K562 (cell line): ENCODE measurements at regions not wholly inside any gene's neighbourhood (a gene's known extent, or its start where the extent isn't known, plus 50 kb on each side); places are given as distances from the start of the nearest gene placed in this dataset.

Experiments used
- HNRNPUL1 ChIP-seq: fragments of 200-400 bp; formaldehyde crosslinking; IDR thresholded peaks from 2 replicates; pipeline ENCODE4 v1.6.1; 2017; ENCODE audit warnings: low read length
- KHSRP ChIP-seq: fragments of 450-650 bp; IDR thresholded peaks from 2 replicates; pipeline ENCODE4 v1.6.1; 2017
- PYGO2 ChIP-seq: fragments of 450-650 bp; IDR thresholded peaks from 2 replicates; pipeline ENCODE4 v1.6.1; 2016; ENCODE audit warnings: mild to moderate bottlenecking, missing genetic modification characterization, moderate library complexity, missing compliant biosample characterization
- REST ChIP-seq, 2 experiments: fragments of 450-650 bp; formaldehyde crosslinking in 1 of 2; IDR thresholded peaks; 2 replicates each; pipeline versions ENCODE4 v1.4.0 to v1.6.1; 2014 to 2020; ENCODE audit warnings: mild to moderate bottlenecking in 2 of 2, borderline replicate concordance in 1 of 2, low read depth in 1 of 2
- TARDBP ChIP-seq: fragments of 450-650 bp; IDR thresholded peaks from 2 replicates; pipeline ENCODE4 v1.6.1; 2016
- TCFL5 ChIP-seq: fragments of 250-450 bp; sonication (Bioruptor Pico); conservative IDR thresholded peaks from 2 replicates; pipeline ENCODE4 v1.6.1; 2021; ENCODE audit warnings: mild to moderate bottlenecking, moderate library complexity, matching md5 sums
- ZHX1 ChIP-seq: fragments of 150-350 bp; conservative IDR thresholded peaks from 2 replicates; pipeline ENCODE4 v1.6.1; 2014; ENCODE audit warnings: low read length
- ZNF449 ChIP-seq: fragments of 250-450 bp; sonication (Bioruptor Pico); IDR thresholded peaks from 2 replicates; pipeline ENCODE4 v1.8.0; 2022; ENCODE audit warnings: moderate library complexity, mild to moderate bottlenecking, inconsistent platforms
- ZNF511 ChIP-seq: sonication (generic); formaldehyde crosslinking; IDR thresholded peaks from 2 replicates; pipeline ENCODE4 v1.8.0; 2022; ENCODE audit warnings: mild to moderate bottlenecking, missing genetic modification reagents
- ZNF668 ChIP-seq: fragments of 250-450 bp; sonication (Bioruptor Pico); IDR thresholded peaks from 2 replicates; pipeline ENCODE4 v1.8.0; 2022; ENCODE audit warnings: mild to moderate bottlenecking, inconsistent platforms
- ZNF766 ChIP-seq: fragments of 200-800 bp; sonication (Bioruptor generic); conservative IDR thresholded peaks from 2 replicates; pipeline ENCODE4 v1.6.1; 2016; ENCODE audit warnings: missing genetic modification characterization, missing compliant biosample characterization
- ZNF780A ChIP-seq: fragments of 250-450 bp; sonication (Bioruptor Pico); IDR thresholded peaks from 2 replicates; pipeline ENCODE4 v1.5.0; 2021; ENCODE audit warnings: mild to moderate bottlenecking

- TF ChIP-seq REST (IDR thresholded peaks at IDR 0.05; ENCODE audit: borderline replicate concordance) = no peak
- TF ChIP-seq REST (CRISPR knock-in tag; IDR thresholded peaks at IDR 0.05; ENCODE audit: low read depth) = no peak
- no peak for TF ChIP-seq ZNF449 (CRISPR knock-in tag)
- no peak for TF ChIP-seq ZNF766 (CRISPR knock-in tag)
- no peak for TF ChIP-seq ZNF668
- no peak for TF ChIP-seq PYGO2
- TF ChIP-seq KHSRP = no peak
- no peak for TF ChIP-seq ZNF780A (CRISPR knock-in tag)
- TF ChIP-seq TCFL5 (CRISPR knock-in tag) = no peak
- TF ChIP-seq HNRNPUL1 = no peak
- TF ChIP-seq ZNF511 = no peak
- no peak for TF ChIP-seq TARDBP
- TF ChIP-seq ZHX1 = no peak
Measured at GRCh38 chr6:14375930-14376329, 258.4 kb downstream of the CD83 start (continued).
